ENCODE measurements at regions not wholly inside any gene's neighbourhood (a gene's known extent, or its start where the extent isn't known, plus 50 kb on each side); places are given as distances from the start of the nearest gene placed in this dataset.

GRCh38 chr5:101385276-101385675 is 482.2 kb upstream of the ST8SIA4 start:
- TF ChIP-seq CTCF (IDR thresholded peaks at IDR 0.05 in 4 of 5, conservative IDR thresholded peaks at IDR 0.05 in 1 of 5) = no peak
- TF ChIP-seq POLR2A (IDR thresholded peaks at IDR 0.05) = no peak
